Activated CD4-positive, alpha-beta T cell treated with anti-CD3 and anti-CD28 coated beads, Interleukin-10, Interleukin-2, amounts not matched to agents 100 ng/mL and 50 ng/mL, durations not matched to agents 16 hours and 8 hours (primary cell): ENCODE measurements at regions not wholly inside any gene's neighbourhood (a gene's known extent, or its start where the extent isn't known, plus 50 kb on each side); places are given as distances from the start of the nearest gene placed in this dataset.

Experiments
- DNase-seq: peaks from one replicate; pipeline ENCODE4 v3.0.0-alpha.2; 2020

DNA sequence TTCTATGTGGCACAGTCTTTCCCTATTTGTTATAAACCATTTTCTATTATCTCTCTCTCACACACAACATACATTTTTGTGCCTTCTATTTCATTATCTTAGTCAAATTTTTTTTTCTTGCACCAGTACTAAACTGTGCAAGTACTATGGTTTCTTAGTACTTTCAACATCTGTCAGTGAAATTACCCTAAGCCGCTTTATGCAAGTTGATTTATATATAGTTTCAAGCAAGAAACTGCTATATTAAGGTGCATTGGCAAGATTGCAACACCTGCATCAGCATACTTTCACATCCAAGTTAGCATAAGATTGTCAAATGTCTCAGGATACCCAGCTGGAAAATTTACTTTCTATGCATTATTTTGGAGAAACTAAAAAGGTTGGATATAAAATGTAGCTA lies 180.2 kb upstream of the FSTL5 start:
- DNase-seq, result no peak

DNA sequence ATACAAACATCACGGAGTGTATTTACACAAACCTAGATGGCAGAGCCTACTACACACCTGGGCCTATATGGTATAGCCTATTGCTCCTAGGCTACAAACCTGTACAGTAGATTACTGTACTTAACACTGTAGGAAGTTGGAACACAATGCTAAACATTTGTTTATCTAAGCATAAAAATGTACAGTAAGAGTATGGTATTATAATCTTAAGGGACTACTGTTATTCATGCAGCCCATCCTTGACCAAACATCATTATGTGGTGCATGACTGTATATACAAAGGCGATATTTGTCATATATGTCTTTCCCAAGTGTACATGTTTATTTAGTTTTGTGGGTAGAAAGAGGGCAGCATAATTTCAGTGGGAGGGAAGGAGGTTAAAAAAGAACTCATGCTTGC lies 177.7 kb upstream of the FSTL5 start:
- no peak for DNase-seq

DNA sequence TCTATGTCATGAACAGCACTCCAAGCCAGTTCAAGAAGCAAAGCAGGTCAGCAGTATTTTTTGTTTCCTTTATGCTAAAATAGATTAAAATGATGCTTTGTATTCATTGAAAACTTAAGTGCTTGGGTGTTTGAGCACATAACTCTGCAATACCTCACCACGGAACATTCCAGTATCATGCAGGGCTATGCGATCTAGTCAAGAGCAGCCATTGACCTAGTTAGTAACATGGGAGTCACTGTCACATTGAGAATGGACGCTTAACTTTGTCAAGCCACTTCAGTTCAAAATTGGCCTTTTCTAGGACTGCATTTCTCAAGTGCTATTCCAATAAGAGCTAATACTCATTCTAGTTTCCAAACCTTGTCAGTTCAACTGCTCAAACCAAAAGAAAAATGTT lies 160.1 kb upstream of the FSTL5 start:
- no peak for DNase-seq

DNA sequence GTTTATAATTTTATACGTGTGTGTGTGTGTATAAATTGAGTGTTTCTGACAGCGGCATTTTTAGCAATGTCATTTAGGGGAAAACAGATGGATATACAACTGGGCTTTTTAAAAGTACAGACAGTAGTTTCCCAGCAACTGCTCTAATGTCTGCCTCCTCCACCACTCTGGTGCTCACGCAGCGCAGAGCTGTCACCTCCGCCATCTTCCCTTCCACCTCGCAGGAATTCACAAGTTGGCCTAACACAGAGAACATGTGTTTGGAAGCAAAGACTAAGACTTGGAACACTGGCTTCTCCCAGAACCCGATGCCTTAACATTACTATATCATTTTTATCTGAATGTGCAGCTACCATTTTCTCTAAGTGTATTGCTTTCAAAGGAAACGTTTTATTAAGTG lies 158.3 kb upstream of the FSTL5 start:
- no peak for DNase-seq

DNA sequence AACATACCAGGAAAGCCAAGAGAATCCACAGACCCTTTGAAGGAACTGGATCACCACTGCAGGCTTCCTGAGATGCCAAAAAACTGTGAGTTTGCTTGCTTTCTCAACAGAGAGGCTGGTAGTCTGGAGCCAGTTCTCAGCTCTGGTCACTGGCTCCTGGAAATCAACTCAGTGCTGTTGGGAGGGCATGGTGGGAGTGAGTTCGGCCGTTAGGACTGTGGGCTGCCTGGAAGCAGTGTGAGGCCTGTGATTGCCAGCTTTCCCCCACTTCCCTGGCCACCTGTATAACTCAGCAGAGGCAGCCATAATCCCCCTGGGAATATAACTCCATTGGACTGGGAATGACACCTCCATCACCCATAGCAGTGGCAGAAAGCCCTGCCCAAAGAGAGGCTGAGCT lies 122.0 kb upstream of the FSTL5 start:
- no peak for DNase-seq

DNA sequence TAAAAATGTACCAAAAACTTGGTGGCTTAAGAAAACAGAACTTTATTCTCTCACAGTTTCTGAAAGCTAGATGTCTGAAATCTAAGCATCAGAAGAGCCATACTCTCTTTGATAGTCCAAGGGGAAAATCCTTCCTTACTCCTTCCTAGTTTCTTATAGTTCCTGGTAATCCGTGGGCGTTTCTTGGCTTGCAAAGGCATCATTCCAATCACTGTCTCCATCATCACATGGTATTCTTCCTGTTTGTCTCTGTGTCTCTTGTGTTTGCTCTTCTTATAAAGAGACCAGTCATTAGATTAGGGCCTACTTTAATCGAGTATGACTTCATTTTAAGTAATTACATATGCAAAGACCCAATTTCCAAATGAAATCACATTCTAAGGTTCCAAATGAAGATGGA lies 118.9 kb upstream of the FSTL5 start:
- DNase-seq, result no peak

DNA sequence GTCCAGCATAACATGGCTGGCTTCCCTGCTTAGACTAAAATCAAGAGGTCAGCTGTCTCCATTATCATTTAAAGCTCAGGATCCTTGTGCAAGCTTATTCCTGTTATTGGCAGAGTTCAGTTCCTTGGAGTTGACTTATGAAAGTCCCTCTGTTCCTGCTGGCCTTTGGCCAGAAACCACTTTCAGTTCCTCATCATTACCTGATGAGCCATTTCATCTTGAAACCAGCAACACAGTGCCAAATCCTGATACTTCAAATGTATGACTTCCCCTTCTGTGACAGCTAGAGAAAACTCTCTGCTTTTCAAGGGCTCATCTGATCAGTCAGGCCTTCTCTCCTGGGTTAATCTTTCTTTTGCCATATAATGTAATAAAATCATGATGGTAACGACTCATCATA lies 110.6 kb upstream of the FSTL5 start:
- DNase-seq, result no peak

DNA sequence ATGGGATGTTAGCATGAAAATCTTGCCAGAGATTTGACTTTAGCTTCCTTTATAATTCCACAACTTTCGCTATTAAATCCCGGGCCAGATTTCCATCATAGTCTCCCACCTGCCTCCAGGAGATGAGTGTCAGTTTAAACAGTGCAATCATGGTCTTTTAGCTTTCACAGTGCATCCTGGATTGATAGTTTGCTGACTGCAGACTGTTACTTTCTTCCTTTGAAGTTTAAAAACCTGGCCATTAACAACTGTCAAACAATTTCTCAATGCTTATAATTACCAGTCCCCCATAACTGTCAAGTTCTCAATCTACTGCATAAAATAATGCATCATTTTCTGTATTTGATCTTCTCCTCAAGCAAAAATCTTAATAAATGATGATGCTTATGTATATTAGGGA lies 108.4 kb upstream of the FSTL5 start:
- DNase-seq, result no peak

DNA sequence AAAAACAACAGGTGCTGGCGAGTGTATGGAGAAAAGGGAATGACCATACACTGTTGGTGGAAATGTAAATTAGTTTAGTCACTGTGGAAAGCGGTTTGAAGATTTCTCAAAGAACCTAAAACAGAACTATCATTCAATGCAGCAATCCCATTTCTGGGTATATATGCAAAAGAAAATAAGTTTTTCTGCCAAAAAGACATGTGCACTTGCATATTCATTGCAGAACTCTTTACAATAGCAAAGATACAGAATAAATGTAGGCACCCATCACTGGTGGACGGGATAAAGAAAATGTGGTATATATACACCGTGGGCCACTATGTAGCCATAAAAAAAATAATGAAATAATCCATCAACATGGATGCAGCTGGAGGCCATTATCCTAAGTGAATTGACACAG lies 105.1 kb upstream of the FSTL5 start:
- DNase-seq, result no peak

DNA sequence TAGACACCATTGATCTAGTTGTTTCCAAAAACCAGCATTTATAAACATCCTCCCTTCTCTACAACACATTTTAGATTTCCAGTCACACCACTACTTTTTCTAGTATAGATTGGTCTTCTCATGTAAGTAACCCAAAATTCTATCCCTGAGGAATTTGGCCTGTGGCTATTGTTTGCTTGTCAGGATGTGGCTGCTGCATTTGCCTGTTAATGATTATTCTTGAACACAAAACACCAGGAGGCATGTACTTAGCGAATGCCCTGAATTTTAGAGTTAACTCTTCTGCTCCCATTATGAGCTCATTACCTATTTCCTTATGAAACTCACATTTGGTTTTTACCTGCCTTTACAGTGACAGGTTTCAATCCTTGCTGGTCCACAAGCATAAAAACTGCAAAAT lies 102.0 kb upstream of the FSTL5 start:
- no peak for DNase-seq

DNA sequence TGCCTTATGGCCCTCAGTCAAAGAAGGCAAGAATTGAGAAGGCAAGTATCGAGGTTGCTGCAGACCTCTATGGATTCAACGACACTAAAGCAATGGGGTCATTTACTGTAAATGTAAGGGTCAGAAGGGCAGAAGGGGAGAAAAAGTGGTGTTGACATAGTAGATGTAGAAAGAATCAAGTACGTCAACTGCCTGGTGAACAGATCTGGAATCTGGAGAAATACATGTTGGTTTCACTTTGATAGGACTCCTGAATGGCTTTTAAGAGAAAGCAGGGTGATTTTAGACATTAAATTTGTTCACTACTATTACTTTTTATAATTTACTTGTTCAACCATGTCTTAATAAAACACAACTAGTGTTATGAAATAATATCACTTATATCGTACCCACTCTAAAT lies 81.3 kb upstream of the FSTL5 start:
- no peak for DNase-seq

DNA sequence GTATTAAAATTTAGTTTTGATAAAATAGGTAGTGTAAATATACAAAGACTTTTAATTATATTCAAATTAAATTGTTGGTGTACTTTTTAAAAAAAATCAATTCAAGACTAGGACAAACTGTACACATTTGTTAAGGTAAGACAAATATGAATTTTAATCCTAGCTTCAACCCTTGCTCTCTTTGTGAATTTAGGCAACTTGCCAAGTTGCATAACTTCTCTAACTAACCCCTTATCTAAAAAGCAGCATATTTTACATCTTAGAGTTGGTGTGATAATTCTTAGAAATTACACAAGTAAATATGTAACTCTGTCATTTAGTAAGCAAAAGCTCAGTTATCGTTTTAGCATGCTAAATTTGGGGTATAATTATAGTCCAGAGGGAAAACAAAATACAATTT lies 78.1 kb upstream of the FSTL5 start:
- DNase-seq, result no peak

DNA sequence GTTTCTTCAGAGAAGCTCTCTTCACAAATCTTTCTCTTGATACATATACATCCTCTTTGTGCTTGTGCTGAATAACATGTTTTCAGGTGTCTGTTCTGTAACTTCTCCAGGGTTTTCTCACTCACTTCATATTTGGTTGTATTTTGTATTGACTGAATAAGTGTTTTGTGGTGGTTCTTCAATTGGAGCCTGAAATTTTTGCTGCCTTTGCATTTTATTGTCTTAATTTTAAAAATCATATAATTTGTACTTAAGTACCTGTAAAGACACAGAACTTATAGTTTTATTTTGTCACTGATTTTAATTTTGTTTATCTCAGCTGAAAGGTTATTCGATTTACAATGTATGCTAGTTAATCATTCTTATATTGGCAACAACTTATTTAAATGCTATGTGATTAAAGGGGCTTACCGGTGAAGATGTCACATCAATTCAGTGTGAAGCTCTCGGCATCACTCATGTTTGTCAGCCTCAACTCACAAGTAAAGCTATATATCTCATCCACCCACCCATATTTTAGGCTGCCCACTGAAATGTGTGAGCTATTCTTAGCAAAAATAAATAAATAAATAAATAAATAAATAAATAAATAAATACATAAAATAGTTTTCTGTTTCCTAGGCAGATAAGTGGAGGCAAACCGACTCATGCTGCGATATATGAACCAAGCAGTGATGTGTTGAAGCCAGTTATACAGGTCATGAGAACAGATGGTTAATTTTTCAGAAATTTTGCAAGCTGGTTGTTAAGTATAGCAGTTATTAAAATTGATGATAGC lies 76.4 kb upstream of the FSTL5 start:
- no peak for DNase-seq

DNA sequence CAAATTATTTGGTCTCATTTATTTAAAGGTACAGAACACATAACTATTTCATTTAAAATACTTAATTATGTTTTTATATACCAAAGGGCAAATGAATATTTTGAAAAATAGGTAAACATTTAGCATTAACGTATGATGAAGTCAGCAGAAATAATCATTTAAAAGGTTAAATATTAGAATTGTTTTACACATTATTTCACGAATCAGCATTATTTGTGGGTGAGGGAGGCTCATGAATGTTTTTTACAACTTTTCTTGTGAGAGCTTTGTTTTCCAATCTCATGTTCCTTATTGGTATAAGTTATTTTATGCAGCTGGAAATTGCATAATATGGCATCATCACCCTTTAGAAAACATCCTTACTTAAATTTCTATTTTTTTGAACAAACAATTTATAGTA lies 73.9 kb upstream of the FSTL5 start:
- DNase-seq, result no peak

DNA sequence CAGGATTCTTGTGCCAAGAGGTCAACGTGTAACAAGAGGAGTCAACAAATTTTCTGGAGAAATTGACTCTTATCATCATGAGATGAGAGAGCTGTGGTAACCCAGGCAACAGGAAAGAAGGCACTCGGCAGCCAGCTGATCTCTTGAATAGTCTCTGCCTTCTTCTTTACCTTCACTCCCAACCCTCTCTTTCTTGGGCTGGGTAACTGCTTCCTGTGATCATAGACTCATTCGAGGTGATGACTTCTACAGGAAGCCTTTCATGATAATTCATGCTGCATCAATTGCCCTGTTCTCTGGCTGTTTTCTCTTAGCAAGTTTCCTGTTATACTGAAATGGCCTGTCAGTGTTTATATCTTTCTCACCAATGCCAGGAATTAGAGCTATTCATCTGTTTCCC lies 70.8 kb upstream of the FSTL5 start:
- no peak for DNase-seq

DNA sequence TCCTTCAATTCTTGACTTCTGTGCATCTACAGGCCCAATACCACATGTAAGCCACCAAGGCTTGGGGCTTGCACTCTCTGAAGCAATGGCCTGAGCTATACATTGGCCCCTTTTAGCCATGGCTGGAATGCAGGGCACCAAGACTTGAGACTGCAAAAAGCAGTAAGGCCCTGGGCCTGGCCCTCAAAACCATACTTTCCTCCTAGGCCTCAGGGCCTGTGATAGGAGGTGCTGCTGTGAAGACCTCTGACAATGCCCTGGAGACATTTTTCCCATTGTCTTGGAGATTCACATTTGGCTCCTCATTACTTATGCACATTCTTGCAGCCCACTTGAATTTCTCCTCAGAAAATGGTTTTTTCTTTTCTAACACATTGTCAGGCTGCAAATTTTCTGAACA lies 68.5 kb upstream of the FSTL5 start:
- no peak for DNase-seq

DNA sequence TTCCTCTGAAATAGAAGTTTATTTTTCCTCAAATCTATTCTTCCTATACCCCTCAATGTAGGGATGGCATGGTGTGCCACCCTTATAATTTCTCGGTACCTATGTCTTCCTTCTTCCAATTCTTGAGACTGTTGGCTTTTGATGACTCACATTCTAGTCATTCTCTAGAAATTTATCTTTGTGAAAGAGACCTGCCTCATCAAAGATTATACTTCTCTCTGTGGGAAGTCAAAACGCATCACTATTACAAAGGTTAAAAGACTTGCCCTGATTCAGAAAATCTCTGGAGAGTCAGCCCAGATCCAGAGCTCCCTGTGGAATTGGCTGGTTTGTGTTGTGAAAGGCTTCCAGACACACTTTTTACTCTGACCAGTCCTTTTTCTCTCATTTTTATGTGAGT lies 65.9 kb upstream of the FSTL5 start:
- no peak for DNase-seq

DNA sequence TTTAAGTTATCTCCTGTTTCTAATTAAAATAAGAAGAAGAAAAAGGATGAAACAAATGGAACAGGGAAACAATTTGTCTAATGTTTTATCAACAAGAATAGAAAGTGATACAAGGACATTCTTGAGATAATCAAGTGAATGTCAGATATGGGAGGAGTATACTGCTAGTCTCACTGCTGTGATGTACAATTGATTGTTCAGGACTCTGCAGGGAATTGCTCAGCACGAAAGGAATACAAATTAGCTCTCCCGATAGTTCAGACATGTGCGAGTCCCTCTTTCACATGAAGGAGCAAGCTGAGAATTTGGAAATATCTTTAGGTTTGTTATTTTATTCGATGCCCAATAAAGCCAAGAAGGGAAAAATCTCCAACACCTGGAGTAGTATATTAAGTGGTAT lies 57.3 kb upstream of the FSTL5 start:
- DNase-seq, result no peak
